ENCODE measurements at regions not wholly inside any gene's neighbourhood (a gene's known extent, or its start where the extent isn't known, plus 50 kb on each side); places are given as distances from the start of the nearest gene placed in this dataset.

DNA sequence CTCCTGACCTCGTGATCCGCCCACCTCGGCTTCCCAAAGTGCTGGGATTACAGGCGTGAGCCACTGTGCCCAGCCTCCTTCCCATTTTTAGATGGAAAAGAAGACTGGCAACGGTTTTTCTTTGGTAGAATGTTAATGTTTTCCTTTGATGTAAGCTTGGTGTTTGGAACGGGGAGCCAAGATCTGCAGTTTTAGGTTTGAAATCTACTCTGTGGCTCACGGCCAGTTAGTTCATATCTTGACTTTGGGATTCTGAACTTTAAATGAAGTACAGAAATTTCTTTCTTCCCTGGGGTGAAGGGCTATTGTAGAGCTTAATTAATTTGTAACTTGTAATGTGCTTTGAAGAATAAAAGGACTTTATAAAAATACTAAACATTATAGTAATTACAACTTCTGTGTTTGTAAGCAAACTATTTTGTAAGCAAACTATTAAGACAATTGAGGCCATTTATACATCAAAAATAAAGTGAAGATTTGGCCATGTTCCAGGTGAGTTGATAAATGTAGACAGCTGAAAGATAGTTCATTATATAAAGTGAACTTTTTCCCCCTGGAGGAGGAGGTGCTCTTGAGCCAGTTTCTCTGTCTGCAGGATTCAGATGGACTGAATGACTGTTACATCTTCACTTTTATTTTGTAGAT, 117.1 kb upstream of the TUT7 start:
- Mint-ChIP-seq H3K27ac (no peak overlapping the region), H3K4me1 (no peaks in the 10 kb centered on the region), H3K4me3 (no peak overlapping the region), H3K36me3 (no peaks in the 10 kb centered on the region), H3K27me3 (ENCODE audit: low read depth in 3 of 3) (peaks cover 4 to 6% (median 6%) of the 10 kb centered on the region in 3 donors), H3K9me3 (peaks cover 0 to 3% (median 0%) of the 10 kb centered on the region in 7 donors)
- Histone ChIP-seq H3K4me2 (replicated peaks; ENCODE audit: extremely low read depth, low read length, poor library complexity, severe bottlenecking) (no peak overlapping the region), H3K36me3 (replicated peaks in 1 of 2; ENCODE audit: control insufficient read depth in 1 of 2, insufficient read depth in 2 of 2, low read length in 2 of 2) (no peaks in the 10 kb centered on the region), H3K4me3 (replicated peaks in 1 of 3; ENCODE audit: low read depth in 2 of 3, low read length in 3 of 3) (no peak overlapping the region), H3K27me3 (ENCODE audit: control insufficient read depth in 2 of 2, insufficient read depth in 2 of 2, low read length in 2 of 2) (no peaks in the 10 kb centered on the region), H4K20me1 (ENCODE audit: insufficient read depth, low read length) (no peaks in the 10 kb centered on the region), H3K9me3 (replicated peaks in 1 of 2; ENCODE audit: control insufficient read depth in 1 of 2, insufficient read depth in 1 of 2, low read length in 2 of 2) (no peaks in the 10 kb centered on the region), H3K79me2 (ENCODE audit: insufficient read depth, low read length) (no peaks in the 10 kb centered on the region), H2AFZ (ENCODE audit: insufficient read depth, low read depth, low read length, poor library complexity, severe bottlenecking) (no peak overlapping the region), H3K27ac (ENCODE audit: low read depth in 1 of 2, low read length in 2 of 2) (no peak overlapping the region), H3K4me1 (ENCODE audit: control insufficient read depth in 1 of 2, insufficient read depth in 2 of 2, low read length in 2 of 2) (no peaks in the 10 kb centered on the region), H3K9ac (ENCODE audit: insufficient read depth, low read length, poor library complexity, severe bottlenecking) (no peak overlapping the region)
- intact Hi-C loops (cut with micrococcal nuclease), result no loop called here
- TF ChIP-seq, protein P1, sequence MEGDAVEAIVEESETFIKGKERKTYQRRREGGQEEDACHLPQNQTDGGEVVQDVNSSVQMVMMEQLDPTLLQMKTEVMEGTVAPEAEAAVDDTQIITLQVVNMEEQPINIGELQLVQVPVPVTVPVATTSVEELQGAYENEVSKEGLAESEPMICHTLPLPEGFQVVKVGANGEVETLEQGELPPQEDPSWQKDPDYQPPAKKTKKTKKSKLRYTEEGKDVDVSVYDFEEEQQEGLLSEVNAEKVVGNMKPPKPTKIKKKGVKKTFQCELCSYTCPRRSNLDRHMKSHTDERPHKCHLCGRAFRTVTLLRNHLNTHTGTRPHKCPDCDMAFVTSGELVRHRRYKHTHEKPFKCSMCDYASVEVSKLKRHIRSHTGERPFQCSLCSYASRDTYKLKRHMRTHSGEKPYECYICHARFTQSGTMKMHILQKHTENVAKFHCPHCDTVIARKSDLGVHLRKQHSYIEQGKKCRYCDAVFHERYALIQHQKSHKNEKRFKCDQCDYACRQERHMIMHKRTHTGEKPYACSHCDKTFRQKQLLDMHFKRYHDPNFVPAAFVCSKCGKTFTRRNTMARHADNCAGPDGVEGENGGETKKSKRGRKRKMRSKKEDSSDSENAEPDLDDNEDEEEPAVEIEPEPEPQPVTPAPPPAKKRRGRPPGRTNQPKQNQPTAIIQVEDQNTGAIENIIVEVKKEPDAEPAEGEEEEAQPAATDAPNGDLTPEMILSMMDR (IDR thresholded peaks at IDR 0.05), result no peak
- no peak for DNase-seq
- 96% methylated on average over 6 of the region's 7 CpGs for WGBS (ENCODE audit: insufficient coverage)

DNA sequence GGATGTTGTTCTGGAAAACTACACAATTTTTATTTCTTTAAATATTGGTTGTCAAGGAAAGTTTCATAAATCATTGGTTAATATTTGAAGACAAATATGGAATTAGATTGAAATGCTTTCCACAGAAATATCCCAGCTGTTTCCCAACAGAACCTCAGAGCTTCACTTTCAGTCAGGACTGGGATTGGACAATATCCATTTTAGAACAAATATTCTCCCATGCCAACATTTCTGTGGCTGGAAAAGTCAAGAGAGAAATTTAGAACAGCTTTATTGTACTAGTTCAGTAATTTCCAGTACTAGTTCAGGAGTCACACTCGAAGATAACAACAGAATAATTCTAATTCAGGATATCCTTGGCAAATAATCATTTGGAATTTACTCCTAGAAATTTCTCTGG, 116.1 kb upstream of the TUT7 start:
- Histone ChIP-seq H3K36me3 (replicated peaks in 1 of 2; ENCODE audit: control insufficient read depth in 1 of 2, insufficient read depth in 2 of 2, low read length in 2 of 2) (no peaks in the 10 kb centered on the region), H4K20me1 (ENCODE audit: insufficient read depth, low read length) (no peaks in the 10 kb centered on the region), H2AFZ (ENCODE audit: insufficient read depth, low read depth, low read length, poor library complexity, severe bottlenecking) (no peak overlapping the region), H3K79me2 (ENCODE audit: insufficient read depth, low read length) (no peaks in the 10 kb centered on the region), H3K9me3 (replicated peaks in 1 of 2; ENCODE audit: control insufficient read depth in 1 of 2, insufficient read depth in 1 of 2, low read length in 2 of 2) (no peaks in the 10 kb centered on the region), H3K4me2 (replicated peaks; ENCODE audit: extremely low read depth, low read length, poor library complexity, severe bottlenecking) (no peak overlapping the region), H3K4me1 (ENCODE audit: control insufficient read depth in 1 of 2, insufficient read depth in 2 of 2, low read length in 2 of 2) (no peaks in the 10 kb centered on the region), H3K4me3 (replicated peaks in 1 of 3; ENCODE audit: low read depth in 2 of 3, low read length in 3 of 3) (no peak overlapping the region), H3K9ac (ENCODE audit: insufficient read depth, low read length, poor library complexity, severe bottlenecking) (no peak overlapping the region), H3K27me3 (ENCODE audit: control insufficient read depth in 2 of 2, insufficient read depth in 2 of 2, low read length in 2 of 2) (no peaks in the 10 kb centered on the region), H3K27ac (ENCODE audit: low read depth in 1 of 2, low read length in 2 of 2) (no peak overlapping the region)
- intact Hi-C loops (cut with micrococcal nuclease), result no loop called here
- H3K36me3 Mint-ChIP-seq, result no peaks in the 10 kb centered on the region
- H3K4me3 Mint-ChIP-seq, result no peak overlapping the region
- H3K27ac Mint-ChIP-seq, result no peak overlapping the region
- H3K27me3 Mint-ChIP-seq (ENCODE audit: low read depth in 3 of 3), result peaks cover 3 to 6% (median 6%) of the 10 kb centered on the region in 3 donors
- H3K4me1 Mint-ChIP-seq, result no peaks in the 10 kb centered on the region
- no peak for DNase-seq
- peaks cover 0 to 3% (median 0%) of the 10 kb centered on the region in 7 donors for H3K9me3 Mint-ChIP-seq
- TF ChIP-seq, protein P1 (IDR thresholded peaks at IDR 0.05), result no peak
- no CpG with 5 or more reads among the region's 1 CpG for WGBS (ENCODE audit: insufficient coverage)

All from CD14-positive monocyte (primary cell).